Hematopoietic multipotent progenitor cell treated with erythropoietin and hydrocortisone succinate and interleukin-3 and kit ligand, for 6 days (in vitro differentiated cells): ENCODE measurements at regions not wholly inside any gene's neighbourhood (a gene's known extent, or its start where the extent isn't known, plus 50 kb on each side); places are given as distances from the start of the nearest gene placed in this dataset.
A peak's percentile ranks its signal among the peaks of the same experiment; 100 is the strongest.
"Not testable (repeated sequence)": the region's sequence is repeated elsewhere in the genome, so short reads cannot be mapped to it uniquely, and the experiment has no call there.

ENCODE experiments used
- DNase-seq: peaks from one replicate; pipeline ENCODE4 v3.0.0-alpha.2; 2015

GRCh38 chr6:15761045-15761502 is 98.2 kb upstream of the DTNBP1 start:
- DNase-seq = no peak

- no peak for DNase-seq
Measured at GRCh38 chr6:15758631-15759215, 95.9 kb upstream of the DTNBP1 start.

GRCh38 chr6:15755526-15755925 is 92.7 kb upstream of the DTNBP1 start:
- DNase-seq = no peak

GRCh38 chr6:15754706-15755079 is 91.9 kb upstream of the DTNBP1 start:
- no peak for DNase-seq

GRCh38 chr6:15754035-15754705 is 91.3 kb upstream of the DTNBP1 start:
- peak; percentile 12 for DNase-seq

- DNase-seq = peak; percentile 11
Measured at GRCh38 chr6:15752820-15753219, 90.0 kb upstream of the DTNBP1 start.

GRCh38 chr6:15751721-15752350 is 89.0 kb upstream of the DTNBP1 start:
- no peak for DNase-seq

- no peak for DNase-seq
Measured at GRCh38 chr6:15748341-15748740, 85.5 kb upstream of the DTNBP1 start.

GRCh38 chr6:15747354-15747883 is 84.6 kb upstream of the DTNBP1 start:
- no peak for DNase-seq

GRCh38 chr6:15745781-15746180 is 83.0 kb upstream of the DTNBP1 start:
- no peak for DNase-seq

- DNase-seq = peak; percentile 9
Measured at GRCh38 chr6:15744818-15745402, 82.1 kb upstream of the DTNBP1 start.

- DNase-seq = not testable (repeated sequence)
Measured at GRCh38 chr6:15742013-15742412, 79.2 kb upstream of the DTNBP1 start.

- no peak for DNase-seq
Measured at GRCh38 chr6:15741405-15741804, 78.6 kb upstream of the DTNBP1 start.

GRCh38 chr6:15739867-15740266 is 77.0 kb upstream of the DTNBP1 start:
- DNase-seq = no peak

GRCh38 chr6:15739353-15739752 is 76.5 kb upstream of the DTNBP1 start:
- no peak for DNase-seq

GRCh38 chr6:15738195-15738594 is 75.4 kb upstream of the DTNBP1 start:
- not testable (repeated sequence) for DNase-seq

- DNase-seq = no peak
Measured at GRCh38 chr6:15736297-15736696, 73.5 kb upstream of the DTNBP1 start.

- DNase-seq = no peak
Measured at GRCh38 chr6:15735567-15736265, 72.9 kb upstream of the DTNBP1 start.

- no peak for DNase-seq
Measured at GRCh38 chr6:15734118-15734897, 71.5 kb upstream of the DTNBP1 start.

GRCh38 chr6:15730922-15731321 is 68.1 kb upstream of the DTNBP1 start:
- DNase-seq = no peak

GRCh38 chr6:15730442-15730841 is 67.6 kb upstream of the DTNBP1 start:
- DNase-seq = peak; percentile 74

- no peak for DNase-seq
Measured at GRCh38 chr6:15722731-15723130, 59.9 kb upstream of the DTNBP1 start.
